ENCODE measurements at regions not wholly inside any gene's neighbourhood (a gene's known extent, or its start where the extent isn't known, plus 50 kb on each side); places are given as distances from the start of the nearest gene placed in this dataset.
A peak's percentile ranks its signal among the peaks of the same experiment; 100 is the strongest.

DNA sequence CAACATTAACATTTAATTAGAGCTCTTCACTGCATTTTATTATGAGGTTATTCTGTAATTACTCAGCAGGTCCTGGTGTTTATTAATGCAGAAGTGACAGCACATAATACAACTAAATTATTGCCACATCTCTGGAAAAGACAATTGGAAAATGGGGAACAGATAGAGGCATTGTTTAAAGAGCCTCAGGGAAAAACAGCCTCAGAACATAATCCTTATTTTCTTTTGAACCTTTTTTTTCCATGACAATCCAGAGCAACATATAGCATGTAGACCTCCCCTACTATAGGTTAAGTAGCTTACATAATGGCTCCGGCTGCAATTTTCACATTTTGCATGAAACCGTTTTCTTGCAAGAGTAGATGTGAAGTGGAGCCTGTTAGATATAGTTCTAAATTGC lies 87.2 kb downstream of the RMI1 start:
- POLR2A ChIA-PET: no interaction called here
- CTCF ChIA-PET: interaction anchor here (1.1 kb wide), 1 partner anchor 60 kb away, joined by 3 read pairs; no protein-coding TSS in a partner anchor
- FAIRE-seq (no peak), ATAC-seq (no peak), DNase-seq (ENCODE audit: low read depth in 1 of 2, low spot score in 1 of 2) (no peak)
- WGBS (ENCODE audit: missing lambda C conversion rate): 77% methylated on average over 2 of the region's 2 CpGs
- Histone ChIP-seq H3K4me3 (no peak overlapping the region), H3K27ac (no peak overlapping the region), H3K4me2 (no peak overlapping the region), H3K9me3 (no peaks in the 10 kb centered on the region), H3K4me1 (no peaks in the 10 kb centered on the region)
- TF ChIP-seq GATA3 (IDR thresholded peaks at IDR 0.05; ENCODE audit: borderline replicate concordance) (no peak), CHD4 (IDR thresholded peaks at IDR 0.05; ENCODE audit: borderline replicate concordance) (no peak), POLR2A (IDR thresholded peaks at IDR 0.05; ENCODE audit: low read length) (no peak), FOXS1 (CRISPR knock-in tag; IDR thresholded peaks at IDR 0.05) (no peak), POLR2AphosphoS2 (conservative IDR thresholded peaks at IDR 0.05; ENCODE audit: low read length) (no peak), HEYL (CRISPR knock-in tag; IDR thresholded peaks at IDR 0.05) (no peak), ZSCAN20 (CRISPR knock-in tag; IDR thresholded peaks at IDR 0.05) (no peak), KDM1A (IDR thresholded peaks at IDR 0.05; ENCODE audit: low read depth) (no peak), FOSL2 (IDR thresholded peaks at IDR 0.05) (no peak), FOSL2 (CRISPR knock-in tag; IDR thresholded peaks at IDR 0.05) (no peak), RAD21 (conservative IDR thresholded peaks at IDR 0.05 in 1 of 2, IDR thresholded peaks at IDR 0.05 in 1 of 2) (no peak), EHF (CRISPR knock-in tag; IDR thresholded peaks at IDR 0.05) (no peak), TFCP2L1 (CRISPR knock-in tag; IDR thresholded peaks at IDR 0.05) (no peak), FOSB (CRISPR knock-in tag; IDR thresholded peaks at IDR 0.05) (no peak), JUNB (IDR thresholded peaks at IDR 0.05) (no peak), MAFK (IDR thresholded peaks at IDR 0.05; ENCODE audit: partially characterized antibody) (no peak), RFX5 (IDR thresholded peaks at IDR 0.05) (no peak)
- TF ChIP-seq, protein P1, sequence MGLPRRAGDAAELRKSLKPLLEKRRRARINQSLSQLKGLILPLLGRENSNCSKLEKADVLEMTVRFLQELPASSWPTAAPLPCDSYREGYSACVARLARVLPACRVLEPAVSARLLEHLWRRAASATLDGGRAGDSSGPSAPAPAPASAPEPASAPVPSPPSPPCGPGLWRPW (IDR thresholded peaks at IDR 0.05): no peak
- TF ChIP-seq, protein P2, sequence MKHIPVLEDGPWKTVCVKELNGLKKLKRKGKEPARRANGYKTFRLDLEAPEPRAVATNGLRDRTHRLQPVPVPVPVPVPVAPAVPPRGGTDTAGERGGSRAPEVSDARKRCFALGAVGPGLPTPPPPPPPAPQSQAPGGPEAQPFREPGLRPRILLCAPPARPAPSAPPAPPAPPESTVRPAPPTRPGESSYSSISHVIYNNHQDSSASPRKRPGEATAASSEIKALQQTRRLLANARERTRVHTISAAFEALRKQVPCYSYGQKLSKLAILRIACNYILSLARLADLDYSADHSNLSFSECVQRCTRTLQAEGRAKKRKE (CRISPR knock-in tag; IDR thresholded peaks at IDR 0.05; ENCODE audit: low read depth): no peak
- TF ChIP-seq, protein P3, sequence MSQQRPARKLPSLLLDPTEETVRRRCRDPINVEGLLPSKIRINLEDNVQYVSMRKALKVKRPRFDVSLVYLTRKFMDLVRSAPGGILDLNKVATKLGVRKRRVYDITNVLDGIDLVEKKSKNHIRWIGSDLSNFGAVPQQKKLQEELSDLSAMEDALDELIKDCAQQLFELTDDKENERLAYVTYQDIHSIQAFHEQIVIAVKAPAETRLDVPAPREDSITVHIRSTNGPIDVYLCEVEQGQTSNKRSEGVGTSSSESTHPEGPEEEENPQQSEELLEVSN (IDR thresholded peaks at IDR 0.05; ENCODE audit: borderline replicate concordance, low read depth): no peak
- TF ChIP-seq, protein P4, sequence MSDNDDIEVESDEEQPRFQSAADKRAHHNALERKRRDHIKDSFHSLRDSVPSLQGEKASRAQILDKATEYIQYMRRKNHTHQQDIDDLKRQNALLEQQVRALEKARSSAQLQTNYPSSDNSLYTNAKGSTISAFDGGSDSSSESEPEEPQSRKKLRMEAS (IDR thresholded peaks at IDR 0.05): no peak

DNA sequence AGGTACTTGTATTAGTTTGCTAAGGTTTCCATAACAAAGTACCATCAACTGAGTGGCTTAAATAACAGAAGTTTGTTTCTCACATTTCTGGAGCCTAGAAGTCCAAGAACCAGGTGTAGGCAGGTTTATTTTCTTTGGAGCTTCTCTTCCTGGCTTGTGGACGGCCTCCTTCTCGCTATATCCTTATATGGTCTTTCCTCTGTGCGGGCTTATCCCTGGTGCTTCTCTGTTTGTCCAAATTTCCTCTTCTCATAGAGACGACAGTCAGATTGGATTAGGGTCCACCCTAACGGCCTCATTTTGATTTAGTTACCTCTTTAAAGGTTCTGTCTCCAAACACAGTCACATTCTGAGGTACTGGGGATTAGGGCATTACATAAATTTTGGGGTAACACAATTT lies 88.3 kb downstream of the RMI1 start:
- H3K4me3 ChIP-seq: no peak overlapping the region
- no peak for ATAC-seq
- WGBS (ENCODE audit: missing lambda C conversion rate): 45% methylated on average over 5 of the region's 5 CpGs
- no peak for DNase-seq (ENCODE audit: low read depth in 1 of 2, low spot score in 1 of 2)
- H3K9me3 ChIP-seq: no peaks in the 10 kb centered on the region
- H3K4me1 ChIP-seq: no peaks in the 10 kb centered on the region
- no peak for FAIRE-seq
- TF ChIP-seq MAFK (IDR thresholded peaks at IDR 0.05; ENCODE audit: partially characterized antibody): no peak
- TF ChIP-seq, protein P5, sequence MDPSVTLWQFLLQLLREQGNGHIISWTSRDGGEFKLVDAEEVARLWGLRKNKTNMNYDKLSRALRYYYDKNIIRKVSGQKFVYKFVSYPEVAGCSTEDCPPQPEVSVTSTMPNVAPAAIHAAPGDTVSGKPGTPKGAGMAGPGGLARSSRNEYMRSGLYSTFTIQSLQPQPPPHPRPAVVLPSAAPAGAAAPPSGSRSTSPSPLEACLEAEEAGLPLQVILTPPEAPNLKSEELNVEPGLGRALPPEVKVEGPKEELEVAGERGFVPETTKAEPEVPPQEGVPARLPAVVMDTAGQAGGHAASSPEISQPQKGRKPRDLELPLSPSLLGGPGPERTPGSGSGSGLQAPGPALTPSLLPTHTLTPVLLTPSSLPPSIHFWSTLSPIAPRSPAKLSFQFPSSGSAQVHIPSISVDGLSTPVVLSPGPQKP (IDR thresholded peaks at IDR 0.05; ENCODE audit: low read depth, low read length): no peak
- H3K27ac ChIP-seq: no peak overlapping the region
- ChIA-PET CTCF (no interaction called here), POLR2A (no interaction called here)
- no peak overlapping the region for H3K4me2 ChIP-seq

DNA sequence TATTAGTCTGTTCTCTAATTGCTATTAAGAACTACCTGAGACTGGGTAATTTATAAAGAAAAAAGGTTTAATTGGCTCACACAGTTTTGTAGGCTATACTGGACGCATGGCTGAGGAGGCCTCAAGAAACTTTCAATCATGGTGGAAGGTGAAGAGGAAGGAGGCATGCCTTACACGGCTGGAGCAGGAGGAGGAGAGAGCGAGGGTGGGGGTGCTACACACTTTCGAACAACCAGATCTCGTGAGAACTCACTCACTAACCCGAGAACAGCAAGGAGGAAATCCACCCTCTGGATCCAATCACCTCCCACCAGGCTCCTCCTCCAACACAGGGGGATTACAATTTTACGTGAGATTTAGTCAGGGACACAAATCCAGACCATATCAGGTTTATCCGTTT lies 90.0 kb downstream of the RMI1 start:
- WGBS (ENCODE audit: missing lambda C conversion rate): 34% methylated on average over 8 of the region's 8 CpGs
- ChIA-PET POLR2A (no interaction called here), CTCF (no interaction called here)
- no peaks in the 10 kb centered on the region for H3K4me1 ChIP-seq
- FAIRE-seq: no peak
- H3K4me3 ChIP-seq: no peak overlapping the region
- no peak overlapping the region for H3K4me2 ChIP-seq
- H3K9me3 ChIP-seq: no peaks in the 10 kb centered on the region
- ATAC-seq: no peak
- peak in 1 of 2 experiments; percentile 20 for DNase-seq (ENCODE audit: low read depth in 1 of 2, low spot score in 1 of 2)
- H3K27ac ChIP-seq: no peak overlapping the region
- TF ChIP-seq, protein P6, sequence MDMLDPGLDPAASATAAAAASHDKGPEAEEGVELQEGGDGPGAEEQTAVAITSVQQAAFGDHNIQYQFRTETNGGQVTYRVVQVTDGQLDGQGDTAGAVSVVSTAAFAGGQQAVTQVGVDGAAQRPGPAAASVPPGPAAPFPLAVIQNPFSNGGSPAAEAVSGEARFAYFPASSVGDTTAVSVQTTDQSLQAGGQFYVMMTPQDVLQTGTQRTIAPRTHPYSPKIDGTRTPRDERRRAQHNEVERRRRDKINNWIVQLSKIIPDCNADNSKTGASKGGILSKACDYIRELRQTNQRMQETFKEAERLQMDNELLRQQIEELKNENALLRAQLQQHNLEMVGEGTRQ (IDR thresholded peaks at IDR 0.05): no peak
- no peak for TF ChIP-seq POLR2AphosphoS2 (conservative IDR thresholded peaks at IDR 0.05; ENCODE audit: low read length)
- TF ChIP-seq ZSCAN20 (CRISPR knock-in tag; IDR thresholded peaks at IDR 0.05): no peak
- TF ChIP-seq, protein P2 (CRISPR knock-in tag; IDR thresholded peaks at IDR 0.05; ENCODE audit: low read depth): no peak
- TF ChIP-seq, protein P4 (IDR thresholded peaks at IDR 0.05): no peak
- no peak for TF ChIP-seq ZNF302 (CRISPR knock-in tag; IDR thresholded peaks at IDR 0.05)
- no peak for TF ChIP-seq CEBPB (IDR thresholded peaks at IDR 0.05)
- TF ChIP-seq EHMT2 (IDR thresholded peaks at IDR 0.05; ENCODE audit: low read depth): no peak
- TF ChIP-seq KDM1A (IDR thresholded peaks at IDR 0.05; ENCODE audit: low read depth): no peak
- TF ChIP-seq RCOR1 (IDR thresholded peaks at IDR 0.05; ENCODE audit: low read depth, low read length): no peak
- TF ChIP-seq HDAC2 (IDR thresholded peaks at IDR 0.05): no peak
- TF ChIP-seq ZFP36 (IDR thresholded peaks at IDR 0.05; ENCODE audit: borderline replicate concordance, partially characterized antibody): no peak
- no peak for TF ChIP-seq MAFK (IDR thresholded peaks at IDR 0.05; ENCODE audit: partially characterized antibody)
- TF ChIP-seq HOXA7 (CRISPR knock-in tag; IDR thresholded peaks at IDR 0.05): no peak
- TF ChIP-seq HOXB5 (CRISPR knock-in tag; IDR thresholded peaks at IDR 0.05): no peak
- TF ChIP-seq NFE2L2 (conservative IDR thresholded peaks at IDR 0.05; ENCODE audit: low read length): no peak

All from A549 (cell line).